HEK293T (cell line): ENCODE measurements at regions not wholly inside any gene's neighbourhood (a gene's known extent, or its start where the extent isn't known, plus 50 kb on each side); places are given as distances from the start of the nearest gene placed in this dataset.

ENCODE experiments used
- BHLHE40 ChIP-seq: fragments of 450-650 bp; IDR thresholded peaks from 2 replicates; pipeline ENCODE4 v1.6.1; 2016; ENCODE audit warnings: mild to moderate bottlenecking, moderate library complexity, borderline replicate concordance
- CTBP1 ChIP-seq: fragments of 450-650 bp; IDR thresholded peaks from 2 replicates; pipeline ENCODE4 v1.6.1; 2016; ENCODE audit warnings: borderline replicate concordance
- FOXM1 ChIP-seq: fragments of 450-650 bp; IDR thresholded peaks from 2 replicates; pipeline ENCODE4 v1.6.1; 2017; ENCODE audit warnings: mild to moderate bottlenecking, borderline replicate concordance
- NFRKB ChIP-seq: fragments of 450-650 bp; IDR thresholded peaks from 2 replicates; pipeline ENCODE4 v1.6.1; 2016; ENCODE audit warnings: mild to moderate bottlenecking, moderate library complexity
- SP1 ChIP-seq: fragments of 450-650 bp; IDR thresholded peaks from 2 replicates; pipeline ENCODE4 v1.6.1; 2017
- SUZ12 ChIP-seq: fragments of 450-650 bp; IDR thresholded peaks from 2 replicates; pipeline ENCODE4 v1.6.1; 2016; ENCODE audit warnings: mild to moderate bottlenecking

DNA sequence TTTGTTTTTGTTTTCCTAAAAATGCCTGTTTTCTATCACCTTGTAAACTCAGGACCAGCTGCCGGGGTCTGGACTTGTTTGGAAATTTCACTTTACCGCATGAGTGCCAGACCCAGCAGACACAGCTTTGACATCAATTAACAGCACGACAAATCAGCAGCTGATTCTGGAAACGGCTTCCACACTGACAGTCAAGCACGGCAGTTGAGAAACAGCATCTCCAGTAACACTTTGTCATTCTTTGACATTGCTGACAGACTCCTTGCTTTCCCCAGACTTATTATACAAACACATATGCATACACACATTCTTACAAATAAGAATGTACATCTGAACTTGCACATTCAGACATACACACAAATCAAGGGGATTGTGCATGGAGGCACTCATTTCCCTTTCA lies 1017.6 kb upstream of the HS3ST1 start:
- TF ChIP-seq BHLHE40 = no peak
- no peak for TF ChIP-seq CTBP1
- no peak for TF ChIP-seq SP1
- TF ChIP-seq NFRKB = no peak
- no peak for TF ChIP-seq SUZ12
- TF ChIP-seq FOXM1 = no peak
